ENCODE measurements at regions not wholly inside any gene's neighbourhood (a gene's known extent, or its start where the extent isn't known, plus 50 kb on each side); places are given as distances from the start of the nearest gene placed in this dataset.

- peak; percentile 42 for DNase-seq (ENCODE audit: low spot score)
- FAIRE-seq, result peak; percentile 33
Measured at GRCh38 chr3:66133050-66133757, 87.6 kb upstream of the SLC25A26 start.

DNA sequence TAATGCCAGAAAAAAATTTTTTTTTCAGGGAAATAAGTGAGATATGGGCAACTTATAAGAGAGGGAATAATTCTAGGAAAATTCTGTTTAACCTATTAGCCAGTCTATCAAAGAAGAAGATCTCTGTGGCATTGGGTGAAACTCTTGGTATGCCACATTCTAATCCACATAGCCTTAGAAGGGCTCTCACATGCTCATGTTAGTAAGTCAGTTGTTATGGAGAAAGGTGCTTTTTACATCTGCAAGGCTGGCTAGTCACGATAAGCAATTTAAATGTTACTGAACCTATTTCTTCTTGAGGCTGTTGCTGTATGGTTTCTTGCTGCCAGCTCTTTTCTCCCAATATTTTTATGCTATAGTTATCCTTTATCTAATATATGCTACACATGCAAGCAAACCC is 89.9 kb upstream of the MAGI1 start:
- no peak for DNase-seq (ENCODE audit: low spot score)
- FAIRE-seq, result no peak

- no peak for FAIRE-seq
- peak; percentile 12 for DNase-seq (ENCODE audit: low spot score)
Measured at GRCh38 chr3:66121318-66121717, 82.6 kb upstream of the MAGI1 start.

DNA sequence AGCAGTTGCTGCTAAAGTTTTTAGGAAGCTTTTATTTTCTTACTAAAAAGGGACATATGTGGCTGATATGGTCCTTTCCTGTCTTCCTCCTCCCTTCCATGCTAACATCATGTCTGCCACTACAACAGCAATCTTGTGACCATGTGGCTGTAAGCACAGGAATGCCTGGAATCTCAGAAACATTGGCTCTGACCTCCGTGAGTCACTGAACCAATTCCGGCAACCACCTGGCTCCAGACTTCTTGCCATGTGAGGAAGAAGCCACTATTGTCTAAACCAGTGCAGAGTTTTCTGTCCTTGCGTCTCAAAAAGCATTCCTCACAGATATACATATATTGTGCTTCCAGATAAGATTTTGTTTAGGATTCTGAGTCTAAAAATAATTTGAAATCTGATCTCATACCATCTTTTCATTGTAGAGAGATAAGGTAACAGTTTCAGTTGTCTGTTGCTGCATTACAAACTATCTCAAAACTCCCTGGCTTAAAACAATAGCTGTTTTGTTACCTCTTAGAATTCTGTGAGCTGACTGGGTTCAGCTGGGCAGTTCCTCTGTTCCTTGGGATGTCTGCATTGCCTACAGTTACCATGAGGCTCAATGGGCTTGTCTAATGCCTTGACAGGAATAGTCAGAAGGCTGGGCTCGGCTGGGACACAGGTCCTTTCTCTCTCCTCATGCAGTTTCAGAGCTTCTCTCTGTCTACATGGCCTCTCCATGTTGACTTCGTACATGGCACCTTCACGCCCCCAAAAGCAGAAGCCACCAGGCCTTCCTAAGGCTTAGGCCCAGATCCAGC is 77.3 kb upstream of the MAGI1 start:
- FAIRE-seq, result peak; percentile 88
- DNase-seq (ENCODE audit: low spot score), result peak; percentile 91

GRCh38 chr3:66113542-66113941 is 74.8 kb upstream of the MAGI1 start:
- no peak for FAIRE-seq
- no peak for DNase-seq (ENCODE audit: low spot score)

GRCh38 chr3:66110840-66111239 is 72.1 kb upstream of the MAGI1 start:
- no peak for FAIRE-seq
- no peak for DNase-seq (ENCODE audit: low spot score)

GRCh38 chr3:66107855-66108254 is 69.1 kb upstream of the MAGI1 start:
- FAIRE-seq, result no peak
- no peak for DNase-seq (ENCODE audit: low spot score)

- DNase-seq (ENCODE audit: low spot score), result no peak
- no peak for FAIRE-seq
Measured at GRCh38 chr3:66106788-66107187, 68.1 kb upstream of the MAGI1 start.

DNA sequence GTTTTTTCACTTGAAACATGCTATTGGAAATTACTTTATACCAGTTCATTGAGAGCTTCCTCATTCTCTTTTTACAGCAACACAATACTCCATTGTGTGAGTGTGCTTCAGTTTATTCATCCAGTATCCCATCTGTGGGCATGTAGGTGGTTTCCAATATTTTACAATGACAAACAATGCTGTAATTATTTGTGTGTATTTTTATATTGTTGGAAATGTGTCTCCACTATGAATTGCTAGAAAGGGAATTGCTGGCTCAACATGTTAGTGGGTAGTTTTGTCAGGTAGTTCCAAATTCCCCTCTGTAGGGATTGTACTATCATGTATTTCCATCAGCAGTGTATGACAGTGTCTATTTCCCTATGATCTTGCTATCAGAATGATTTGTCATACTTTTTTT is 65.8 kb upstream of the MAGI1 start:
- FAIRE-seq (no peak), DNase-seq (ENCODE audit: low spot score) (no peak)

DNA sequence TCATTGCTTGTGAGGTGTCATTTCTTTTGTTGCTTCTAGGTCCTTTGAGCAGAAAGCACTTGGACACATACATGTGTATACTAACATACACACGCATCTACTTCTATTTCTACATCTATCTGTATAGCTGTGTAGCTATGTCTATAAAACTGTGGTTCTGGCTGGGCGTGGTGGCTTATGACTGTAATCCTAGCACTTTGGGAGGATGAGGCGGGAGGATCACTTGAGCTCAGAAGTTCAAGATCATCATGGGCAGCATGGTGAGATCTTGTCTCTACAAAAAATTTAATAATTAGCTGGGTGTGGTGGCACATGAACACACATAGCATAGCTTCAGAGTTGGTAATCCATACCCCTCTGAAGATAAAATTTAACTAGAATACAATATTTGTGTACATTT is 65.0 kb upstream of the MAGI1 start:
- DNase-seq (ENCODE audit: low spot score), result no peak
- no peak for FAIRE-seq

DNA sequence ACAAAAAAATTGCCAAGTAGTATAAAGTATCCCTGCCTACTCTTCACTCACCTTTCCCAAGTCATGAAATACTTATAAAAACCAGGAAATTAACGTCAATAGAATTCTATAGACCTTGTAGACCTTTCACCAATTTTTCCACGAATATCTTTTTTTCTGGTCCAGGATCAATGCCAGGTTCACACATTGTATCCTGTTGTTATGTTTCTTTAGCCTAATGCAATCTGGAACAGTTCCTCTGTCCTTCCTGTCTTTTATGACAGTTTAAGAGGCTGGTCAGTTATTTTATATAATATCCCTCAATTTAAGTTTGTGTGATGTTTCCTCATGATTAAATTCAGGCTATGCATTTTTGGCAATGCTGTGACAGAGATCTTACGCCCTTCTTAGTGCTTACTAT is 63.2 kb upstream of the MAGI1 start:
- no peak for DNase-seq (ENCODE audit: low spot score)
- FAIRE-seq, result no peak

- DNase-seq (ENCODE audit: low spot score), result no peak
- FAIRE-seq, result no peak
Measured at GRCh38 chr3:66099541-66100065, 60.9 kb upstream of the MAGI1 start.

DNA sequence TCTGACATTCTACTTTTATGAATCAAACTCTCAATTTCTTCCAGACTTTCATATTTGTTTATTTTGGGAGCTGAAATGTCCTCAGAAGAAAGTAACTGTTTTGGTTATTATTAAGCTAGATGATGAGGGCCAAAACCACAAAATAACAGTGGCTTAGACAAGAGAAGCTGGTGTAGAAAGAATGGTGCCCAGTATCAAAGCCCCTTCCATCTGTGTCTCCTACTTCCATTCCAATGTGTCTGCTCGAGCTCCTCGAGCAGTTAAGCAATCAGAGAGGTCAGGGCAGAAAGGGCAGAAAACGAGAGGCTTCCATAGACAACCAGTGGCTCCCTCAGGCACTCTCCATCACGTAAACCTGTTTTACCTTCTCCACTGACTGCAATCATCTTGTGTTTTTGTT is 59.7 kb upstream of the MAGI1 start:
- no peak for FAIRE-seq
- DNase-seq (ENCODE audit: low spot score), result no peak

DNA sequence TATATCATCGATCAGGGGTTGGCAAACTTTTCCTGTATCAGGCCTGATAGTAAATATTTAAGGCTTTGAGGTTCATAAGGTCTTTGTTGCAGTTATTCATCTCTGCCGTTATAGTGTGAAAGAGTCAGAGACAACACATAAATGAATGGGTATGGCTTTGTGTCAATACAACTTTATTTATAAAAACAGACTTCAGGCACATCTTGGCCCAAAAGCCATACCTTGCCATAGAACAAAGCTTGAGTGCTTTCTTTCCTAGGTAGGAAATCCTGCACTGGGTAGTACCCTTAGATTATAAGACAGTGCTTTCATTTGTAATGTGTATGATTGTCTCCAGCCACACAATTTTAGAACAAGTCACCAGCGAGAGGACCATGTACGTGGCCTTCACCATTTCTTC is 58.9 kb upstream of the MAGI1 start:
- FAIRE-seq (no peak), DNase-seq (ENCODE audit: low spot score) (no peak)

DNA sequence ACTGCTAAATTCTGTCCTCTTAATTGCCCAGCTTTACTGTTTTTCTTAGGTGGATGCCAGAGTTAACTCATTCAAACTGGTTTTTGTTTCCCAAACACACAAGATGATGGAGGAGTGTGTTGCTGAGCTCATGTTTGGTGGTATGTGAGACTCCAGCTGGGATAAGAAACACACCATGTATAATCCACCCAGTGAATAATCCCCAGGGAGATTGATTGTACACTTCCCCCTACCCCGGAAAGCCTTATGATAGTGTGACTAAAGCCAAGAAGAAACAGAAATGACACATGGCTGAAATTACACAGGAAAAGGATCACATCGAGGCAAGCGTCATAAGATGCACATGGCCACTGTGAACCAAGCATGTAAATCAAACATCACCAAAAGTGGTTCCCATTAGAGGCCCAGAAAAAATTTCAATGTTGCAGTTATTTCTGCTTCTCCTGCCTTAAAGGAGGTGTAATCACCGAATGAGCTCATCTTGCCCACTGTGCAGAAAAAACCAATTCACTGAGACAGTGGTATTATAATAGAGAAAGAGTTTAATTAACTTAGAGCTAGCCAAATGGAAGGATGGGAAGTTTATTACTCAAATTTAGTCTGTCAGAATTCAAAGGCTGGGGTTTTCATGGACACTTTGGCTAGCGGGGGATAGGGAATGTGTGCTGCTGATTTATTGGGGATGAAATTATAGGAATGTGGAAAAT is 56.7 kb upstream of the MAGI1 start:
- no peak for FAIRE-seq
- DNase-seq (ENCODE audit: low spot score), result no peak

GRCh38 chr3:66093981-66094380 is 55.3 kb upstream of the MAGI1 start:
- FAIRE-seq, result no peak
- no peak for DNase-seq (ENCODE audit: low spot score)

DNA sequence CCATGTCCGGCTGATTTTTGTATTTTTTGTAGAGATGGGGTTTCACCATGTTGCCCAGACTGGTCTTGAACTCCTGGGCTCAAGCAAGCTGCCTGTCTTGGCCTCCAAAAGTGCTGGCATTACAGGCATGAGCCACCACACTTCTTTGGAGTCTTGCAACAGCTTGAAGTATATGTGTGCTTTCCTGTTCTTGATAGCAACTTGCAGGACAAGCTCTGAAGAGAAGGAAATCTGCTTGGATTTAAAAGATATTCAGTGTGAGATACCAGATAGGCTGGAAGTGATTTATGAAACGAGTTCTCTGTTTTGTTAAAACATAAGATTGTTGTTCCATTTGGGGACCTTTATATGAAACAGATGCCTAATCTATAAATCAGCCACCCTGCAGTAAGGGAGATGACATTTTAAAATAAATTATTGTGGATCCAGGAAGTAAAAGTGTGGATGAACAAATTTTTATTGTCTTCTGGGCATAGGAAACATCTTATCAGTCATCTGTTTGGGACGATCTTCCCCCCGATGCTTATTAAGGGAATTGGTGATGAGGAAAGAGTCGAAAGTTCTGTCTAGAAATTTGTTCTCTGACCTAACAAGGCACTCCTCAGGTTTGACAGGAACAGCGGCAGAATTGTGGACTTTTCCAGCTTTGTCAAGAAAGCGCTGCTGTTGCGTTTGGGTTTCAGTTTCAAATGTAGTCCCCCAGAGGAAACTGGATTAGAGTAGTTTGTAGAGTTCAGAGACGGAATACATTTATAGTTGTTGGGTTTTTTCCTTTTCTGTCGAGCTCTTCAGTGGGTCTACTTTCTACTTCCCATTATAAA is 53.7 kb upstream of the MAGI1 start:
- DNase-seq (ENCODE audit: low spot score), result no peak
- FAIRE-seq, result no peak

Data from RCC 7860 (cell line).